Inferior parietal cortex (tissue), 1 donor: ENCODE measurements at regions not wholly inside any gene's neighbourhood (a gene's known extent, or its start where the extent isn't known, plus 50 kb on each side); places are given as distances from the start of the nearest gene placed in this dataset.
"Not testable (repeated sequence)": the region's sequence is repeated elsewhere in the genome, so short reads cannot be mapped to it uniquely, and the experiment has no call there.

ENCODE experiments used
- DNase-seq: peaks from one replicate; pipeline ENCODE4 v3.0.0-alpha.2; 2016; ENCODE audit errors: extremely low spot score

GRCh38 chrX:28472926-28473325 lies 114.3 kb upstream of the IL1RAPL1 start:
- DNase-seq: peak; percentile 5

GRCh38 chrX:28487818-28488217 lies 99.4 kb upstream of the IL1RAPL1 start:
- no peak for DNase-seq

GRCh38 chrX:28491322-28491721 lies 95.9 kb upstream of the IL1RAPL1 start:
- no peak for DNase-seq

GRCh38 chrX:28491941-28492340 lies 95.3 kb upstream of the IL1RAPL1 start:
- no peak for DNase-seq

- DNase-seq: no peak
Observed at GRCh38 chrX:28498658-28499057, 88.6 kb upstream of the IL1RAPL1 start.

- DNase-seq: not testable (repeated sequence)
Observed at GRCh38 chrX:28502667-28503066, 84.6 kb upstream of the IL1RAPL1 start.

- DNase-seq: not testable (repeated sequence)
Observed at GRCh38 chrX:28507650-28508049, 79.6 kb upstream of the IL1RAPL1 start.

GRCh38 chrX:28520786-28521185 lies 66.5 kb upstream of the IL1RAPL1 start:
- DNase-seq: no peak

- DNase-seq: not testable (repeated sequence)
Observed at GRCh38 chrX:28528354-28528753, 58.9 kb upstream of the IL1RAPL1 start.
